Vagina (tissue), 2 donors: ENCODE measurements at regions not wholly inside any gene's neighbourhood (a gene's known extent, or its start where the extent isn't known, plus 50 kb on each side); places are given as distances from the start of the nearest gene placed in this dataset.

Source experiments
- CTCF ChIP-seq, 3 experiments: fragments of 450-650 bp in 2 of 3; fragments of 200-600 bp in 1 of 3; sonication (generic) in 1 of 3; IDR thresholded peaks; one replicate each; pipeline ENCODE4 v1.5.1; 2017 to 2019; ENCODE audit warnings: antibody characterized with exemption in 3 of 3, mild to moderate bottlenecking in 2 of 3, moderate library complexity in 2 of 3
- POLR2A ChIP-seq, 2 donors: fragments of 450-650 bp; IDR thresholded peaks; one replicate each; pipeline ENCODE4 v1.6.1; 2017; ENCODE audit warnings: antibody characterized with exemption in 2 of 2, mild to moderate bottlenecking in 2 of 2, moderate library complexity in 2 of 2
- POLR2AphosphoS5 ChIP-seq, 2 donors: sonication (generic); formaldehyde crosslinking; IDR thresholded peaks; one replicate each; pipeline ENCODE4 v1.9.0; 2017; ENCODE audit warnings: antibody characterized with exemption in 2 of 2, mild to moderate bottlenecking in 2 of 2, low read depth in 1 of 2; ENCODE audit not compliant: insufficient read depth in 1 of 2

GRCh38 chr1:200305806-200306205 lies 104.0 kb downstream of the ZNF281 start:
- TF ChIP-seq CTCF (IDR thresholded peaks at IDR 0.05), result no peak
- no peak for TF ChIP-seq POLR2AphosphoS5 (IDR thresholded peaks at IDR 0.05; ENCODE audit: insufficient read depth in 1 of 2, low read depth in 1 of 2)
- no peak for TF ChIP-seq POLR2A (IDR thresholded peaks at IDR 0.05)
